ENCODE measurements at regions not wholly inside any gene's neighbourhood (a gene's known extent, or its start where the extent isn't known, plus 50 kb on each side); places are given as distances from the start of the nearest gene placed in this dataset.
"Not testable (repeated sequence)": the region's sequence is repeated elsewhere in the genome, so short reads cannot be mapped to it uniquely, and the experiment has no call there.

- no peak for DNase-seq
These were observed 112.8 kb upstream of the SHB start for GRCh38 chr9:38181866-38182265.

DNA sequence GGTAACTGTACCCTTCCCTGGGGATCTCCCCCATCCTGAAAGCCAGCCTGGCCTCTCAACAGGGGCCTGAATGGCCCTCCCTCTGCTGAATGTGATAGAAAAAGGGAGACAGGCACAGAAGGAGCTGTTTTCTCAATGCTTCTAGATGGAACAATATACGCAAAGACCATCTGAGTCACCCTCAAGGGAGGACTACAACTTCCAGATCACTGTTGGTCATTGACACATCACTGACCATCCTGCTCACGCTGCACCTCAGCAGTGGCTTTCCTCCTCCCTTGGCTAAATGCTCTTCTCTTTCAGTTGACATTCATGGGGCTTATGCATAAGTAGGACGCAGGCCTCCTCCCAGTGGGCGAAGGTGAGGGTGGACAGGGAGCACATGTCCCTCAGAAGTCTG, 112.2 kb upstream of the SHB start:
- DNase-seq, result no peak

GRCh38 chr9:38180656-38181055, 111.6 kb upstream of the SHB start:
- DNase-seq, result no peak

GRCh38 chr9:38179965-38180364, 110.9 kb upstream of the SHB start:
- DNase-seq, result no peak

DNA sequence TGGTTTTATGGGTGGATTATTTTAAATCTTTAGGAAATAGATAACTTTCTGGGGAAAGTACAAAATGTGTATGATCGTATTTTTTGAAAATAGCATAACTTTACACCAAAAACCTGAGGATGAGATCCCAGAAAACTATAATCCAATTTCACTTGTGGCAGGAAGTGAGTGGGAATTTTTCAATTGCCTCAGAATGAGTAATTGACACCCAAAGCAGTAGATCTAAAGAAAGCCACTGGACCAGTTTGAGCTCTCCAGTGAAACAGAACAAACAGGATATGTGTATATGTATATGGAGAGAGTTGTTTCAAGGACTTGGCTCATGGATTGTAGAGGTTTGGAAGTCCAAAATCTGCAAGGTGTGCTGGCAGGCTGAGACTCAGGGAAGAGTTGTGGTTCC, 109.2 kb upstream of the SHB start:
- DNase-seq, result no peak

DNA sequence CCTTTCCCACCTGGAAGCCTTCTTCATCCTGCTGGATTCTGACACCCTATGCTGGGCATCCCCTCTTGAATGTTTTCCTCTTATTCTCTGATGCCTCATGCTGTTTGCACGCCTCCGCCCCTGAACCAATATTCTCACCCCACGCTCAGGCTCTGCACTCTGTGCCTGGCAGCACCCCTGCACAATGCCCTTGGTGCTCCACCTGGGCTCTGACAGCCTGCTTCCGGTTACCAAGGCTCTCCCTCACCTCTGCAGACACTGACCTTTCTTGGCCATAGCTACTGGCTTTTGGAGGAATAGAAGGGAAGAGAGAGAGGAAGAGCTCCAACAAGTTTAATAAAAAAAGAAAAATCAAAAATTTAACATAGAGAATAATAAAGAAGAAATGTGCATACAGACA, 108.7 kb upstream of the SHB start:
- DNase-seq, result no peak

GRCh38 chr9:38176251-38176650, 107.2 kb upstream of the SHB start:
- DNase-seq, result no peak

DNA sequence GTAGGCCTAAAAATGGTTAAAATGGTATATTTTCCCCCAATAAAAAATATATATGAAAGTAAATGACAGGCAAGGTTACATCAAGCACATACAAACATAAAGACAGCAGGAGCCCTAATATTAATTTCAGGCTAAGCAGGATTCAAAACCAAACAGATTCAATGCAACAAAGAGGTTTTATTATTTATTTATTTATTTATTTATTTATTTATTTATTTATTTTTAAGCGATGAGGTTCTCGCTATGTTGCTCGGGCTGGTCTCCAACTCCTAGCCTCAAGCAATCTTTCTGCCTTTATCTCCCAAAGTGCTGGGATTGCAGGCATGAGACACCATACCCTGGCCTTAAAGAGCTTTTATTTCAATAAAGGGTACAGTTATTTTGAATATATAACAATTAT, 106.4 kb upstream of the SHB start:
- DNase-seq, result no peak

GRCh38 chr9:38172586-38172985, 103.6 kb upstream of the SHB start:
- no peak for DNase-seq

DNA sequence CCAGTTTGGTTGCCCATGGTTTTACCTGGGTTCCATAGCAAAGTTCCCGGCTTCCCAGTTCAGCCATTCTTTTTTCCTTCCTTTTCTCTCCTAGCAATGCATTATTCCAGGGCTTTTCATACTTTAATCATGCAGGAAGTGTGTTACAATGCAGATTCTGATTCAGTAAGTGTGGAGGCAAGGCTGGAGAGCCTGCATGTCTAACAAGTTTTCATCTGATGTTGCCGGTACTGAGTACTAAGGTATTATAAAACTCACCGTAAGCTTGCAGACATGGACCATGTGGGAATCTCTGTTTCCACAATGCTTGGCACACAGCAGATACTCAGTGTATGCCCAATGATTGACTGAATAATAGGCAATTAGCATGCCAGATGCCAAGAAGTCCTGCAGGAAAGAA, 102.9 kb upstream of the SHB start:
- DNase-seq, result no peak

GRCh38 chr9:38171538-38171884, 102.5 kb upstream of the SHB start:
- DNase-seq, result no peak

DNA sequence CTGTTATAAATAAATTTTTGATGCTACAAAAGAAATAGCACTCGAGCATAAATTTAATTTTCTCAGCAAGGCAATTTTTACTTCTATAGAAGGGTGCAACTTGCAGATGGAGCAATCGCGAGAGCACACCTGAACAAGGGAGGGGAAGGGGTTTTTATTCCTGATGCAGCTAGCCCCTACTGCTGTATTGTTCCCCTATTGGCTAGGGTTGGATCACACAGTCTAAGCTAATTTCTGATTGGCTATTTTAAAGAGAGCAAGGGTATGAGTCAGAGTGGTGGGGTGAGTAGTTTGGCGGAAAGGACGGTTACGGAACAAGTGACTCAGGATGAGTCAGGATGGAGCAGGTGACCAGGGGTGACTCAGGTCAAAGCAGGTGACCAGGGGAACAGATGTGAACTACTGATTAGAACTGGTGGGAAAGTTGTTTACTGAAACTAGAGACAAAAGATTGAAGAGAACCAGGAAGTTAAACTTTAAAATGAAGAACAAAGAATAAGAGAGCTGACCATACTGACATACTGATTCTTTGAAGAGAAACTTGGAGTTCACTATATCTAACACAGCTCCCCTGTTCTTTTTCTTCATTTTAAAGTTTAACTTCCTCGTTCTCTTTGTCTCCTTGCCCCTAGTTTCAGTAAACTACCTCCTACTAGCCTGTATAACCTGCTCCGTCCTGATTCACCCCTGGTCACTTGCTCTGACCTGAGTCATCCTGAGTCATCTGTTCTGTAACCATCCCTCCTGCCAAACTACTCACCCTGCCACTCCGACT, 101.9 kb upstream of the SHB start:
- not testable (repeated sequence) for DNase-seq

DNA sequence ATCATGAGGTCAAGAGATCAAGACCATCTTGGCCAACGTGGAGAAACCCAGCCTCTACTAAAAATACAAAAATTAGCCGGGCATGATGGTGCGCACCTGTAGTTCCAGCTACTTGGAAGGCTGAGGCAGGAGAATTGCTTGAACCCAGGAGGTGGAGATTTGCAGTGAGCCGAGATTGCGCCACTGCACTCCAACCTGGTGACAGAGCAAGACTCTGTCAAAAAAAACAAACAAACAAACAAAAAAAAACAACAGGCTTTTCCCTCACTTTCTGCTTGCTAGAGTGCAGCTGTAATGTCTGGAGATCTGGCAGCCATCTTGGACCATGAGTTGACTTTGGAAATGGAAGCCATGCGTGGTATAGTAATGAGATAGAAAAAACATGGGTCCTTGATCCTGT, 101.1 kb upstream of the SHB start:
- not testable (repeated sequence) for DNase-seq

DNA sequence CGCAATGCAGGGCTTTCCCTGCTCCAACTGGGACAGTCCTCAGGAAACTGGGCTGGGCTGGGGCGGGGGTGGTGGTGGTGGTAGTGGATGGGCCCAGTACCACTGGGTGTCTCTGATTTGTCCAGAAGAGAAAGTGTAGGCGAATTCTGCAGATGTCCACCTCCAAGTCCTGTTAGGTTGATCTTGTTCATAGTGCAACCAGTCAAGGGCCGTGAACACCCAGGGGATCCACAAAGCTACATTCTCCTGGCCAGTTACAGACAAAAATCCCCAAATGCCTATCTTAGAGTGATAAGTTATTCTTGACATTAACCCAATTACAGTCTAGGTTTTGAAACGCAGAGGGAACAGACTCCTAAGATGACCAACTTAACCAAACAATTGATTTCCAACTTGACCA, 97.5 kb upstream of the SHB start:
- DNase-seq, result no peak

- no peak for DNase-seq
These were observed 95.7 kb upstream of the SHB start for GRCh38 chr9:38164659-38165221.

GRCh38 chr9:38163518-38163917, 94.5 kb upstream of the SHB start:
- DNase-seq, result no peak

- peak; percentile 2 for DNase-seq
These were observed 93.5 kb upstream of the SHB start for GRCh38 chr9:38162332-38163211.

GRCh38 chr9:38160613-38161215, 91.7 kb upstream of the SHB start:
- no peak for DNase-seq

- no peak for DNase-seq
These were observed 90.6 kb upstream of the SHB start for GRCh38 chr9:38159599-38159998.

- no peak for DNase-seq
These were observed 89.6 kb upstream of the SHB start for GRCh38 chr9:38158628-38159027.

- DNase-seq, result no peak
These were observed 88.7 kb upstream of the SHB start for GRCh38 chr9:38157711-38158110.

- DNase-seq, result peak; percentile 1
These were observed 85.7 kb upstream of the SHB start for GRCh38 chr9:38154501-38155421.

GRCh38 chr9:38153910-38154291, 84.9 kb upstream of the SHB start:
- DNase-seq, result no peak

Measured in NCI-H2227 treated with DMSO at 0.1 percent for 48 hours (cell line).